Coronary artery (tissue), 2 donors: ENCODE measurements at regions not wholly inside any gene's neighbourhood (a gene's known extent, or its start where the extent isn't known, plus 50 kb on each side); places are given as distances from the start of the nearest gene placed in this dataset.
"Not testable (repeated sequence)": the region's sequence is repeated elsewhere in the genome, so short reads cannot be mapped to it uniquely, and the experiment has no call there.

Experiments used
- DNase-seq: peaks from one replicate; pipeline ENCODE4 v3.0.0-alpha.2; 2017; ENCODE audit warnings: low spot score
- H3K27ac ChIP-seq, 2 donors: fragments of 200-600 bp; sonication (generic); one replicate each; pipeline ENCODE4 v1.5.1; 2016 to 2019
- H3K4me3 ChIP-seq: fragments of 200-600 bp; sonication (generic); 2 replicates; pipeline ENCODE4 v1.5.1; 2016; ENCODE audit warnings: mild to moderate bottlenecking, moderate library complexity
- TF ChIP-seq, protein P1 (sequence below): fragments of 200-600 bp; sonication (generic); IDR thresholded peaks from one replicate; pipeline ENCODE4 v1.5.1; 2019; ENCODE audit warnings: antibody characterized with exemption

DNA sequence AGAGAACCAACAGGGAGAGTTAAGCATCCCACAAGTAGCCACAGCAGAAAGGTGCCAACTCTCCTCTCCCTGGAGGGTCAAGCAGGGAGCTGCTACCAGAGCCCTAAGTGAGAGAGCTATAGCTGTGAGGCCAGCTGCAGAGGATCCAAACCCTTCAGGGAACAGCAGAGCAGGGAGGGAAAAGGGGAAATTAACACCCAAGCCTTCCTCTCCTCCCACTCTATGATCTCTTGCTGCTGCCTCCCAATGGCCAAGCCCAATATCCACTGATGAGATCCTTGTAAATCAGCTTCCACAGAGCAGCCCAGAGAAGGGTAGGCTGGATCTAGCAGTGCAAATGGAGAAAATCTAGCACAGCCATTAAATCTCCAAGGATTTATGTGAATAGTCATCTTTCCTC lies 68.2 kb upstream of the THBS1 start:
- no peak for DNase-seq
- Histone ChIP-seq H3K27ac (no peak overlapping the region), H3K4me3 (no peak overlapping the region)
- TF ChIP-seq, protein P1, sequence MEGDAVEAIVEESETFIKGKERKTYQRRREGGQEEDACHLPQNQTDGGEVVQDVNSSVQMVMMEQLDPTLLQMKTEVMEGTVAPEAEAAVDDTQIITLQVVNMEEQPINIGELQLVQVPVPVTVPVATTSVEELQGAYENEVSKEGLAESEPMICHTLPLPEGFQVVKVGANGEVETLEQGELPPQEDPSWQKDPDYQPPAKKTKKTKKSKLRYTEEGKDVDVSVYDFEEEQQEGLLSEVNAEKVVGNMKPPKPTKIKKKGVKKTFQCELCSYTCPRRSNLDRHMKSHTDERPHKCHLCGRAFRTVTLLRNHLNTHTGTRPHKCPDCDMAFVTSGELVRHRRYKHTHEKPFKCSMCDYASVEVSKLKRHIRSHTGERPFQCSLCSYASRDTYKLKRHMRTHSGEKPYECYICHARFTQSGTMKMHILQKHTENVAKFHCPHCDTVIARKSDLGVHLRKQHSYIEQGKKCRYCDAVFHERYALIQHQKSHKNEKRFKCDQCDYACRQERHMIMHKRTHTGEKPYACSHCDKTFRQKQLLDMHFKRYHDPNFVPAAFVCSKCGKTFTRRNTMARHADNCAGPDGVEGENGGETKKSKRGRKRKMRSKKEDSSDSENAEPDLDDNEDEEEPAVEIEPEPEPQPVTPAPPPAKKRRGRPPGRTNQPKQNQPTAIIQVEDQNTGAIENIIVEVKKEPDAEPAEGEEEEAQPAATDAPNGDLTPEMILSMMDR = no peak

- TF ChIP-seq, protein P1 = no peak
- DNase-seq = no peak
- Histone ChIP-seq H3K4me3 (no peak overlapping the region), H3K27ac (no peak overlapping the region)
Measured at GRCh38 chr15:39513936-39514335, 66.9 kb upstream of the THBS1 start.

DNA sequence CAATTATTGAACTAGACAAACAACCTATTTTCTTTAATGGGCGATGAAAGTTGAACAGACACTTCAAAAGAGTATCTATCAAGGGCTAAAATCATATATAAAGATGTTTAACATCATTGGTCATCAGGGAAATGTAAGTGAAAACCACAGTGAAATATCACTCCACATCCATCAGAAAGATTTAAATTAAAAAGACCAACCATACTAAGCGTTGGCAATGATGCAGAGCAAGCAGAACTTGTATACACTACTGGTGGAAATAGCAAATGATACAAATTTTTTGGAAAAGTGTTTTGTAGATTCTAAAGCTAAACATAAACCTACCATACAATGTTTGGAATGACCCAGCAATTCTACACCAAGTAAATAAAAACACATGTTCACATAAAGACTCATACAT lies 65.9 kb upstream of the THBS1 start:
- no peak overlapping the region for H3K27ac ChIP-seq
- TF ChIP-seq, protein P1 = no peak
- H3K4me3 ChIP-seq = no peak overlapping the region
- DNase-seq = no peak

DNA sequence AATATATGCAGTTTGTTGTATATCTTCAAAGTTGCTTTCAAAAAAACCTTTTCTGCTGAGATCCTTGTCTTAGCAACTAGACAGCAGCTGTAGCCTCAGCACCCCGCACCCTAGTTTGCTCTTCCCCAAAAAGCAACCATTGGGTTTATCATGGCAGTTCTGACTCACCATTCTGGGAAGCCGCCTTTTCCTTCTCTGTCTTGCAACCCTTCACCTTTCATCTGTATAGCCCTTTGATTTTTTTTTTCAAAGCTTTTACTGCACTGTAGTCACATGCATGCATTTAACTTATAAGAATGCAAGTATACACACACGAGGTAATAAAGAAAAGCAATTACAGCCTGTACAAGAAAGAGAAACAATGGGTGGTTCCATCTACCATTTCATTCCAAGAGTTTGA lies 65.1 kb upstream of the THBS1 start:
- no peak for DNase-seq
- H3K4me3 ChIP-seq = no peak overlapping the region
- no peak overlapping the region for H3K27ac ChIP-seq
- TF ChIP-seq, protein P1 = no peak

DNA sequence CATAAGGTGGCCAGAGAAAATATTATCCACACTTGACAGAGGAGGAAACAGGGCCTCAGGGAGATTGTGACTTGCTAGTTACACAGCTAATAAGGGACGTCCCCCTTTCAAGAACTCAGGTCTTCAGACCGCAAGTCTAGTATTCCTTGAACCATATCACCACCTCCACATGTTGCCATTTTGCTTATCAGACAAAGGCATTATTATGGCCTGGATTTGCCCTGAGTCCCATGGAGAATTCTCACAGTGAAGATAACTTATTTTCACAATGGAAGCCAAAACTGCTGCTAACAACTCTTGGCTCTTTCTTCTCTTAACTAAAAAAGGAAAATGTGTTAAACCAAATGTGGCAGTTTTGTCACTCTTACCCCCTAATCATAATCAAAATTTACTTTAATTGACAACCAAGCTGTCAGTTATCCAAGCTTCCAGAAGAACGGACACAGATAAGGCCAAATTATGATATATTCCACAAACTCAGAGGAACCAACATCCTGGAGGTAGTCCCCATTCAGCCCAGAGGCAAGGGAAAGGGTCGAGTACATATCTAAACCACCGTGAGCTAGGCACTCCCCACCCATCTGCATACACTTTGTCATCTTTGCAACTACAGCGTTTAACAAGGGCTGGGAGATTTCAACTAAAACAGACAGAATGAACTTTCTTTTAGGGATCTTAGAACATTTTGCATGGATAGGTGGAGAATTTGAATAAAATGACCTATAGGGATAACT lies 63.6 kb upstream of the THBS1 start:
- Histone ChIP-seq H3K27ac (no peak overlapping the region), H3K4me3 (no peak overlapping the region)
- TF ChIP-seq, protein P1 = no peak
- DNase-seq = no peak

- H3K4me3 ChIP-seq, DNase-seq, H3K27ac ChIP-seq: not testable (repeated sequence)
Measured at GRCh38 chr15:39523968-39524367, 56.9 kb upstream of the THBS1 start.

GRCh38 chr15:39529457-39529856 lies 51.4 kb upstream of the THBS1 start:
- TF ChIP-seq, protein P1 = no peak
- no peak for DNase-seq
- Histone ChIP-seq H3K27ac (no peak overlapping the region), H3K4me3 (no peak overlapping the region)
